PC-9 (cell line): ENCODE measurements at regions not wholly inside any gene's neighbourhood (a gene's known extent, or its start where the extent isn't known, plus 50 kb on each side); places are given as distances from the start of the nearest gene placed in this dataset.

Experiments used
- CTCF ChIP-seq: fragments of 200-600 bp; sonication (generic); conservative IDR thresholded peaks from 2 replicates; pipeline ENCODE4 v1.6.1; 2017; ENCODE audit warnings: mixed run types, antibody characterized with exemption, mild to moderate bottlenecking, moderate library complexity
- EZH2 ChIP-seq: fragments of 200-600 bp; sonication (generic); IDR thresholded peaks from 2 replicates; pipeline ENCODE4 v1.8.0; 2017; ENCODE audit warnings: antibody characterized with exemption, low read depth

GRCh38 chr20:61173267-61173666, 78.8 kb upstream of the CDH4 start:
- TF ChIP-seq EZH2: no peak
- no peak for TF ChIP-seq CTCF
